22Rv1 (cell line): ENCODE measurements at regions not wholly inside any gene's neighbourhood (a gene's known extent, or its start where the extent isn't known, plus 50 kb on each side); places are given as distances from the start of the nearest gene placed in this dataset.

Experiments used
- H3K27ac ChIP-seq: fragments of 450-650 bp; 2 replicates; pipeline ENCODE4 v1.5.1; 2017
- CTCF ChIP-seq: fragments of 450-650 bp; IDR thresholded peaks from 2 replicates; pipeline ENCODE4 v1.5.1; 2017; ENCODE audit warnings: mild to moderate bottlenecking
- ZFX ChIP-seq: fragments of 450-650 bp; IDR thresholded peaks from 2 replicates; pipeline ENCODE4 v1.6.1; 2017; ENCODE audit warnings: antibody characterized with exemption, borderline replicate concordance

GRCh38 chr16:7111265-7111664 lies 221.4 kb upstream of the RBFOX1 start:
- no peak overlapping the region for H3K27ac ChIP-seq
- TF ChIP-seq CTCF (no peak), ZFX (no peak)

DNA sequence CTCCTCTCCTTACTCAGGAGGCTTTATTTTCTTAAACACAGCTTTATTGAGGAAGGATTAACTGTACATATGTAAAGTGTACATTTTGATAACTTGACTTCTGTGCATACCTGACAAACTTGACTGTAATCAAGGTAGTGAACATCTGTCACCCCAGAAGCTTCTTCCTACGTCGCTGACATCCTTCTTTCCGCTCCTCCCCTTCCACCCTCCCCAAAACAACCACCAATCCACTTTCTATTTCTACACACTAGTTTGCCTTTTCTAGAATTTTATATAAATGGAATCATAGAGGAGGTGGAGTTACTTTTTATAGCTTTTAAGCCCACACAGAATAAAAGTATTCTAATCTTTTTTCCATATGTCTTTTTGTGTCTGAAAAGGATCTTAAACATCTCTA lies 225.2 kb upstream of the RBFOX1 start:
- TF ChIP-seq CTCF (no peak), ZFX (no peak)

GRCh38 chr16:7103056-7103455 lies 229.6 kb upstream of the RBFOX1 start:
- H3K27ac ChIP-seq: no peak overlapping the region
- TF ChIP-seq ZFX: no peak
- no peak for TF ChIP-seq CTCF

More for the DNA sequence above, 225.2 kb upstream of the RBFOX1 start:
- no peak overlapping the region for H3K27ac ChIP-seq

DNA sequence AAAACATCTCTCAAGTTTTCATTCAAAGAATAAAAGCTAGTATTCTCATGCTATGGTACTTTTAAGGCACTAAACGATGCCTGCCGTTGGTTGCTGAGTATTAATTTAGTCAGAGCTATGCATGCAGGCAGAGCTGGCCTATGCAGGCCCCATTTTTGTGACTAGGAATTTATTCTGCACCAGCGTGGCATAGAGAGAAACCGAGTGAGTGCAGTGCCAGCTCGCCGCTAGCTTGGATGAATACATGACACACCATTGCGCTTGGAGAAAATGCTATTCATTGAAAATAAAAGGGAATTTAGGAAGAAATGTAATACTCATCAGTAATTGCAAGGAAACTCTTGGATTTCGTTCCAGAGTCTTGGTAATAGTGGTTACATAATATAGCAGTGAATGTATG lies 231.6 kb upstream of the RBFOX1 start:
- TF ChIP-seq CTCF: no peak
- no peak for TF ChIP-seq ZFX

GRCh38 chr16:7097518-7097917 lies 235.1 kb upstream of the RBFOX1 start:
- TF ChIP-seq ZFX: no peak
- no peak for TF ChIP-seq CTCF
- no peak overlapping the region for H3K27ac ChIP-seq

More for the DNA sequence above, 231.6 kb upstream of the RBFOX1 start:
- no peak overlapping the region for H3K27ac ChIP-seq

DNA sequence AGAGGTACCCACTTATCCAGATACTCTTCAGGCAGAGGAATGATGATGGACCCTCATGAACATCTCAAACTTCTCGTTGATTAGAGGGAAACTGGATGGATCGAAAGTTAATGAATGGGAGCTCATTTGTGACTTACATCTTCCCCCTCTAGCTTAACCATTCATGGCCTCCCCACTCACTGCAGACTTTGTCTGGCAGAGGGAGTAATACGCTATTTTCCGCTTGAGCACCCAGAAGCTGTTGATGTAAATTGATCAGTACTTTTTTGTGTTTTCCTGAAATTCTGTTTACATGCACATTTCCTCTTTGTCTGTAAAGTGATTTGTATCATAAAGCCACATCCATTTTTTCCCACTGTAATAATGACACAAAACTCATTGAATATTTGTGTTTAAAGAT lies 239.1 kb upstream of the RBFOX1 start:
- TF ChIP-seq ZFX (no peak), CTCF (no peak)
- no peak overlapping the region for H3K27ac ChIP-seq

GRCh38 chr16:7090628-7091115 lies 242.0 kb upstream of the RBFOX1 start:
- H3K27ac ChIP-seq: no peak overlapping the region
- TF ChIP-seq CTCF (no peak), ZFX (no peak)
